ENCODE measurements at regions not wholly inside any gene's neighbourhood (a gene's known extent, or its start where the extent isn't known, plus 50 kb on each side); places are given as distances from the start of the nearest gene placed in this dataset.

- Histone ChIP-seq H3K27ac (ENCODE audit: low read depth in 1 of 2, low read length in 2 of 2) (no peak overlapping the region), H3K9ac (ENCODE audit: insufficient read depth, low read length, poor library complexity, severe bottlenecking) (no peak overlapping the region), H3K36me3 (replicated peaks in 1 of 2; ENCODE audit: control insufficient read depth in 1 of 2, insufficient read depth in 2 of 2, low read length in 2 of 2) (no peaks in the 10 kb centered on the region), H3K79me2 (ENCODE audit: insufficient read depth, low read length) (no peaks in the 10 kb centered on the region), H3K4me2 (replicated peaks; ENCODE audit: extremely low read depth, low read length, poor library complexity, severe bottlenecking) (no peak overlapping the region), H4K20me1 (ENCODE audit: insufficient read depth, low read length) (no peaks in the 10 kb centered on the region), H3K9me3 (replicated peaks in 1 of 2; ENCODE audit: control insufficient read depth in 1 of 2, insufficient read depth in 1 of 2, low read length in 2 of 2) (peaks cover 0 to 7% of the 10 kb centered on the region in 2 donors), H2AFZ (ENCODE audit: insufficient read depth, low read depth, low read length, poor library complexity, severe bottlenecking) (no peak overlapping the region), H3K27me3 (ENCODE audit: control insufficient read depth in 2 of 2, insufficient read depth in 2 of 2, low read length in 2 of 2) (no peaks in the 10 kb centered on the region), H3K4me1 (ENCODE audit: control insufficient read depth in 1 of 2, insufficient read depth in 2 of 2, low read length in 2 of 2) (no peaks in the 10 kb centered on the region), H3K4me3 (replicated peaks in 1 of 3; ENCODE audit: low read depth in 2 of 3, low read length in 3 of 3) (no peak overlapping the region)
- Mint-ChIP-seq H3K27me3 (ENCODE audit: low read depth in 3 of 3) (no peaks in the 10 kb centered on the region), H3K4me1 (no peaks in the 10 kb centered on the region), H3K9me3 (peaks cover 0 to 6% (median 2%) of the 10 kb centered on the region in 7 donors), H3K36me3 (no peaks in the 10 kb centered on the region), H3K27ac (no peak overlapping the region), H3K4me3 (no peak overlapping the region)
- no CpG with 5 or more reads among the region's 1 CpG for WGBS (ENCODE audit: insufficient coverage)
- TF ChIP-seq CTCF (IDR thresholded peaks at IDR 0.05): no peak
- no peak for DNase-seq
- intact Hi-C loops (cut with micrococcal nuclease): no loop called here
These were observed 657.2 kb upstream of the PHF14 start for GRCh38 chr7:10316488-10316887.

- Histone ChIP-seq H3K9me3 (replicated peaks in 1 of 2; ENCODE audit: control insufficient read depth in 1 of 2, insufficient read depth in 1 of 2, low read length in 2 of 2) (no peaks in the 10 kb centered on the region), H3K9ac (ENCODE audit: insufficient read depth, low read length, poor library complexity, severe bottlenecking) (no peak overlapping the region), H3K27ac (ENCODE audit: low read depth in 1 of 2, low read length in 2 of 2) (no peak overlapping the region), H3K79me2 (ENCODE audit: insufficient read depth, low read length) (no peaks in the 10 kb centered on the region), H3K4me3 (replicated peaks in 1 of 3; ENCODE audit: low read depth in 2 of 3, low read length in 3 of 3) (no peak overlapping the region), H3K4me2 (replicated peaks; ENCODE audit: extremely low read depth, low read length, poor library complexity, severe bottlenecking) (no peak overlapping the region), H3K27me3 (ENCODE audit: control insufficient read depth in 2 of 2, insufficient read depth in 2 of 2, low read length in 2 of 2) (no peaks in the 10 kb centered on the region), H2AFZ (ENCODE audit: insufficient read depth, low read depth, low read length, poor library complexity, severe bottlenecking) (no peak overlapping the region), H4K20me1 (ENCODE audit: insufficient read depth, low read length) (no peaks in the 10 kb centered on the region), H3K36me3 (replicated peaks in 1 of 2; ENCODE audit: control insufficient read depth in 1 of 2, insufficient read depth in 2 of 2, low read length in 2 of 2) (no peaks in the 10 kb centered on the region), H3K4me1 (ENCODE audit: control insufficient read depth in 1 of 2, insufficient read depth in 2 of 2, low read length in 2 of 2) (no peaks in the 10 kb centered on the region)
- H3K4me1 Mint-ChIP-seq: no peaks in the 10 kb centered on the region
- WGBS (ENCODE audit: insufficient coverage): 0% methylated on average over 1 of the region's 2 CpGs
- H3K36me3 Mint-ChIP-seq: no peaks in the 10 kb centered on the region
- TF ChIP-seq CTCF (IDR thresholded peaks at IDR 0.05): no peak
- no peak for DNase-seq
- H3K27me3 Mint-ChIP-seq (ENCODE audit: low read depth in 3 of 3): no peaks in the 10 kb centered on the region
- peaks cover 0 to 3% (median 2%) of the 10 kb centered on the region in 7 donors for H3K9me3 Mint-ChIP-seq
- no peak overlapping the region for H3K4me3 Mint-ChIP-seq
- H3K27ac Mint-ChIP-seq: no peak overlapping the region
- intact Hi-C loops (cut with micrococcal nuclease): no loop called here
These were observed 648.3 kb upstream of the PHF14 start for GRCh38 chr7:10325395-10325794.
